ENCODE measurements at regions not wholly inside any gene's neighbourhood (a gene's known extent, or its start where the extent isn't known, plus 50 kb on each side); places are given as distances from the start of the nearest gene placed in this dataset.

- no peak for TF ChIP-seq POLR2A (IDR thresholded peaks at IDR 0.05)
- TF ChIP-seq, protein P1, sequence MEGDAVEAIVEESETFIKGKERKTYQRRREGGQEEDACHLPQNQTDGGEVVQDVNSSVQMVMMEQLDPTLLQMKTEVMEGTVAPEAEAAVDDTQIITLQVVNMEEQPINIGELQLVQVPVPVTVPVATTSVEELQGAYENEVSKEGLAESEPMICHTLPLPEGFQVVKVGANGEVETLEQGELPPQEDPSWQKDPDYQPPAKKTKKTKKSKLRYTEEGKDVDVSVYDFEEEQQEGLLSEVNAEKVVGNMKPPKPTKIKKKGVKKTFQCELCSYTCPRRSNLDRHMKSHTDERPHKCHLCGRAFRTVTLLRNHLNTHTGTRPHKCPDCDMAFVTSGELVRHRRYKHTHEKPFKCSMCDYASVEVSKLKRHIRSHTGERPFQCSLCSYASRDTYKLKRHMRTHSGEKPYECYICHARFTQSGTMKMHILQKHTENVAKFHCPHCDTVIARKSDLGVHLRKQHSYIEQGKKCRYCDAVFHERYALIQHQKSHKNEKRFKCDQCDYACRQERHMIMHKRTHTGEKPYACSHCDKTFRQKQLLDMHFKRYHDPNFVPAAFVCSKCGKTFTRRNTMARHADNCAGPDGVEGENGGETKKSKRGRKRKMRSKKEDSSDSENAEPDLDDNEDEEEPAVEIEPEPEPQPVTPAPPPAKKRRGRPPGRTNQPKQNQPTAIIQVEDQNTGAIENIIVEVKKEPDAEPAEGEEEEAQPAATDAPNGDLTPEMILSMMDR (IDR thresholded peaks at IDR 0.05): no peak
- Histone ChIP-seq H3K27me3 (no peaks in the 10 kb centered on the region), H3K9me3 (peaks cover 0 to 4% (median 0%) of the 10 kb centered on the region in 4 donors), H3K4me3 (no peak overlapping the region), H3K4me1 (no peaks in the 10 kb centered on the region), H3K36me3 (no peaks in the 10 kb centered on the region), H3K27ac (no peak overlapping the region)
- no peak for DNase-seq
These were observed 669.8 kb upstream of the ANKRD30A start for GRCh38 chr10:36455526-36456133.

DNA sequence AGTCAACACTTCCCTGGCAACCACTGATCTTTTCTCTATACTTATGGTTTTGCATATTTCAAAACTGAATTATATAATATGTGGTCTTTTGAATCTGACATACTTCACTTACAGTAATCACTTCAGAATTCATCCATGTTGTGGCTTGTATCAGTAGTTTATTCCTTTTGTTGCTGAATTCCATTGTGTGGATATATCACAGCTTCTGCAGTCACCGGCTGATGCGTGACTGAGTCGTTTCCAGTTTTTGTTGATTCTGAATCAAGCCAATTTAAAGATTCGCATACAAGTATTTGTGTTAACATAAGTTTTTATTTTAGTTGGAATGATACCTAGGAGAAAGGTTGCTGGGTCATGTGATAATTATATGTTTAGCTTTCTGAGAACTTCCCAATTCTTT lies 672.5 kb upstream of the ANKRD30A start:
- Histone ChIP-seq H3K9me3 (no peaks in the 10 kb centered on the region), H3K4me1 (no peaks in the 10 kb centered on the region), H3K27me3 (no peaks in the 10 kb centered on the region), H3K36me3 (no peaks in the 10 kb centered on the region), H3K27ac (no peak overlapping the region), H3K4me3 (no peak overlapping the region)
- DNase-seq: no peak
- no peak for TF ChIP-seq POLR2A (IDR thresholded peaks at IDR 0.05)
- TF ChIP-seq, protein P1 (IDR thresholded peaks at IDR 0.05): no peak

GRCh38 chr10:36451391-36451970 lies 673.9 kb upstream of the ANKRD30A start:
- no peaks in the 10 kb centered on the region for H3K36me3 ChIP-seq
- H3K9me3 ChIP-seq: no peaks in the 10 kb centered on the region
- H3K4me1 ChIP-seq: no peaks in the 10 kb centered on the region
- no peak overlapping the region for H3K4me3 ChIP-seq
- no peak for TF ChIP-seq POLR2A (IDR thresholded peaks at IDR 0.05)
- TF ChIP-seq, protein P1 (IDR thresholded peaks at IDR 0.05): no peak
- H3K27ac ChIP-seq: no peak overlapping the region
- no peaks in the 10 kb centered on the region for H3K27me3 ChIP-seq
- DNase-seq: no peak

DNA sequence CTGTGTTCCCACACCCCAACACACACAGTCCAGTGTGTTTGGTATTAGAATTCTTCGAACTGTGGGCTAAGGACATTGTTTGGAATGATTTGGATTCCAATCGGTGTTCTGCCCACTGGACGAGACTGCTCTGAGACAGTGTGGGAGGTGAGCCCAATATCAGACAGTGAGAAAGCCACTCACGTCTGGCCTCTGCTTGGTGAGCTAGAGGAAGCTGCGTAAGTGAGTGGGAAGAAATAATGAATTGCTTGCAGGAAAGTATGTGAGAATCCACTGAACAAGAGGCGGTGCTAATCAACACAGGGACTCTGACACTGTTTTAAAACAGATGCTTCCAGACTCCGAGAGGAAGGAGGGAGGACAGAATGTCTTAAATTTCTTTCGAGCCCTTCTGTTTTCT lies 675.0 kb upstream of the ANKRD30A start:
- H3K4me1 ChIP-seq: no peaks in the 10 kb centered on the region
- H3K36me3 ChIP-seq: no peaks in the 10 kb centered on the region
- no peak overlapping the region for H3K27ac ChIP-seq
- no peaks in the 10 kb centered on the region for H3K9me3 ChIP-seq
- no peak for DNase-seq
- TF ChIP-seq, protein P1 (IDR thresholded peaks at IDR 0.05): no peak
- no peak for TF ChIP-seq POLR2A (IDR thresholded peaks at IDR 0.05)
- H3K27me3 ChIP-seq: no peaks in the 10 kb centered on the region
- H3K4me3 ChIP-seq: no peak overlapping the region

- Histone ChIP-seq H3K4me3 (no peak overlapping the region), H3K27ac (no peak overlapping the region), H3K27me3 (no peaks in the 10 kb centered on the region), H3K4me1 (no peaks in the 10 kb centered on the region), H3K36me3 (no peaks in the 10 kb centered on the region), H3K9me3 (no peaks in the 10 kb centered on the region)
- TF ChIP-seq, protein P1 (IDR thresholded peaks at IDR 0.05): no peak
- no peak for TF ChIP-seq POLR2A (IDR thresholded peaks at IDR 0.05)
- DNase-seq: no peak
These were observed 676.4 kb upstream of the ANKRD30A start for GRCh38 chr10:36448760-36449691.

Data from Peyer's patch (tissue), 4 donors.